Smooth muscle cell (in vitro differentiated cells): ENCODE measurements at regions not wholly inside any gene's neighbourhood (a gene's known extent, or its start where the extent isn't known, plus 50 kb on each side); places are given as distances from the start of the nearest gene placed in this dataset.
"Not testable (repeated sequence)": the region's sequence is repeated elsewhere in the genome, so short reads cannot be mapped to it uniquely, and the experiment has no call there.

Source experiments
- DNase-seq: peaks from one replicate; lab custom pipeline; 2025; ENCODE audit not compliant: unreplicated experiment; lab: John Stamatoyannopoulos, UW
- H2AFZ ChIP-seq: fragments of 200-600 bp; sonication (generic); 2 replicates; pipeline ENCODE4 v1.6.0; 2016; ENCODE audit warnings: antibody characterized with exemption, low read depth, mild to moderate bottlenecking
- H3F3A ChIP-seq: fragments of 200-600 bp; sonication (generic); 2 replicates; pipeline ENCODE4 v1.6.0; 2017; ENCODE audit warnings: antibody characterized with exemption, low read depth
- H3K27ac ChIP-seq: fragments of 200-600 bp; sonication (generic); 2 replicates; pipeline ENCODE4 v1.5.1; 2016; ENCODE audit warnings: low read depth, mild to moderate bottlenecking
- H3K27me3 ChIP-seq: fragments of 200-600 bp; sonication (generic); 2 replicates; pipeline ENCODE4 v1.6.1; 2016; ENCODE audit warnings: low read depth, mild to moderate bottlenecking
- H3K36me3 ChIP-seq: fragments of 200-600 bp; sonication (generic); 2 replicates; pipeline ENCODE4 v1.5.1; 2016; ENCODE audit warnings: low read depth
- H3K4me1 ChIP-seq: fragments of 200-600 bp; sonication (generic); 2 replicates; pipeline ENCODE4 v1.5.1; 2016; ENCODE audit warnings: low read depth
- H3K4me2 ChIP-seq: fragments of 200-600 bp; sonication (generic); 2 replicates; pipeline ENCODE4 v1.6.0; 2016; ENCODE audit warnings: mild to moderate bottlenecking
- H3K4me3 ChIP-seq: fragments of 200-600 bp; sonication (generic); 2 replicates; pipeline ENCODE4 v1.5.1; 2016; ENCODE audit warnings: mild to moderate bottlenecking
- H3K79me2 ChIP-seq: fragments of 200-600 bp; sonication (generic); 2 replicates; pipeline ENCODE4 v1.6.0; 2016; ENCODE audit warnings: low read depth, mild to moderate bottlenecking
- H3K9ac ChIP-seq: fragments of 200-600 bp; sonication (generic); 2 replicates; pipeline ENCODE4 v1.6.0; 2016; ENCODE audit warnings: low read depth
- H3K9me3 ChIP-seq: fragments of 200-600 bp; sonication (generic); replicated peaks from 2 replicates; pipeline ENCODE4 v1.5.1; 2016; ENCODE audit warnings: low read depth
- H4K20me1 ChIP-seq: fragments of 200-600 bp; sonication (generic); 2 replicates; pipeline ENCODE4 v1.6.0; 2016; ENCODE audit warnings: low read depth
- CTCF ChIP-seq: fragments of 200-600 bp; sonication (generic); IDR thresholded peaks from 2 replicates; pipeline ENCODE4 v1.5.1; 2017; ENCODE audit warnings: borderline replicate concordance, mild to moderate bottlenecking, antibody characterized with exemption; ENCODE audit not compliant: insufficient read depth, poor library complexity, severe bottlenecking
- WGBS: methylation state at CpG from one replicate; pipeline ENCODE4 v1.1.7; 2016; ENCODE audit warnings: low lambda C conversion rate; 5-methylcytosine and 5-hydroxymethylcytosine counted together

- H3K9ac ChIP-seq, H4K20me1 ChIP-seq, H3F3A ChIP-seq, H3K4me1 ChIP-seq, H3K4me2 ChIP-seq, H3K27me3 ChIP-seq, DNase-seq, H3K27ac ChIP-seq, H3K9me3 ChIP-seq, H3K36me3 ChIP-seq, H3K4me3 ChIP-seq, H2AFZ ChIP-seq, H3K79me2 ChIP-seq: not testable (repeated sequence)
- WGBS = 95% methylated on average over 9 of the region's 9 CpGs
Observed at GRCh38 chr6:71360556-71361335, 72.1 kb downstream of the OGFRL1 start.

GRCh38 chr6:71364889-71365542 lies 76.4 kb downstream of the OGFRL1 start:
- WGBS = 97% methylated on average over 4 of the region's 4 CpGs
- no peaks in the 10 kb centered on the region for H3K79me2 ChIP-seq
- H3K27ac ChIP-seq = no peak overlapping the region
- H3K4me1 ChIP-seq = no peaks in the 10 kb centered on the region
- H3K9ac ChIP-seq = no peak overlapping the region
- TF ChIP-seq CTCF = no peak
- no peak overlapping the region for H3K4me2 ChIP-seq
- H3F3A ChIP-seq = no peaks in the 10 kb centered on the region
- no peak overlapping the region for H3K4me3 ChIP-seq
- no peak for DNase-seq
- H3K27me3 ChIP-seq = no peaks in the 10 kb centered on the region
- H4K20me1 ChIP-seq = no peaks in the 10 kb centered on the region
- H3K36me3 ChIP-seq = no peaks in the 10 kb centered on the region
- no peaks in the 10 kb centered on the region for H3K9me3 ChIP-seq
- no peak overlapping the region for H2AFZ ChIP-seq

GRCh38 chr6:71367756-71368155 lies 79.1 kb downstream of the OGFRL1 start:
- WGBS = 72% methylated on average over 3 of the region's 3 CpGs
- Histone ChIP-seq H3K9me3 (no peaks in the 10 kb centered on the region), H4K20me1 (no peaks in the 10 kb centered on the region), H2AFZ (peak overlapping the region; percentile 38), H3K36me3 (no peaks in the 10 kb centered on the region), H3K4me1 (no peaks in the 10 kb centered on the region), H3K4me2 (no peak overlapping the region), H3F3A (no peaks in the 10 kb centered on the region), H3K79me2 (no peaks in the 10 kb centered on the region), H3K27me3 (no peaks in the 10 kb centered on the region), H3K9ac (no peak overlapping the region), H3K4me3 (no peak overlapping the region), H3K27ac (peak overlapping the region; percentile 28)
- no peak for DNase-seq
- TF ChIP-seq CTCF = no peak

GRCh38 chr6:71368284-71368683 lies 79.7 kb downstream of the OGFRL1 start:
- Histone ChIP-seq H3K4me3 (no peak overlapping the region), H2AFZ (peak overlapping the region; percentile 38), H3K27me3 (no peaks in the 10 kb centered on the region), H3F3A (no peaks in the 10 kb centered on the region), H3K9ac (no peak overlapping the region), H3K4me1 (no peaks in the 10 kb centered on the region), H3K9me3 (no peaks in the 10 kb centered on the region), H3K27ac (no peak overlapping the region), H3K36me3 (no peaks in the 10 kb centered on the region), H4K20me1 (no peaks in the 10 kb centered on the region), H3K4me2 (no peak overlapping the region), H3K79me2 (no peaks in the 10 kb centered on the region)
- TF ChIP-seq CTCF = no peak
- WGBS = 86% methylated on average over 2 of the region's 2 CpGs
- no peak for DNase-seq
